B cell (primary cell): ENCODE measurements at regions not wholly inside any gene's neighbourhood (a gene's known extent, or its start where the extent isn't known, plus 50 kb on each side); places are given as distances from the start of the nearest gene placed in this dataset.

Source experiments
- CTCF ChIP-seq: fragments of 200-600 bp; IDR thresholded peaks from one replicate; pipeline ENCODE4 v1.8.0; 2022; ENCODE audit warnings: antibody characterized with exemption, mild to moderate bottlenecking
- EZH2 ChIP-seq: IDR thresholded peaks from 2 replicates; pipeline ENCODE4 v1.6.1; 2012; ENCODE audit warnings: borderline replicate concordance, low read depth, mild to moderate bottlenecking, moderate library complexity, low read length; ENCODE audit not compliant: insufficient read depth, poor library complexity, severe bottlenecking

GRCh38 chr18:56207989-56208388, 430.4 kb downstream of the TXNL1 start:
- no peak for TF ChIP-seq EZH2
- no peak for TF ChIP-seq CTCF
